ENCODE measurements at regions not wholly inside any gene's neighbourhood (a gene's known extent, or its start where the extent isn't known, plus 50 kb on each side); places are given as distances from the start of the nearest gene placed in this dataset.

GRCh38 chr2:147094077-147094476, 750.8 kb upstream of the ACVR2A start:
- Histone ChIP-seq H3K79me2 (ENCODE audit: control insufficient read depth, insufficient read depth, low read length, unreplicated experiment) (no peaks in the 10 kb centered on the region), H3K27me3 (ENCODE audit: insufficient read depth, low read length) (no peaks in the 10 kb centered on the region; the same call in 1 of the 2 replicates), H3K36me3 (ENCODE audit: insufficient read depth, low read length) (no peaks in the 10 kb centered on the region), H3K27ac (ENCODE audit: low read depth, low read length) (no peak overlapping the region), H3K4me3 (ENCODE audit: low read depth, low read length) (no peak overlapping the region), H3K4me1 (ENCODE audit: control insufficient read depth, insufficient read depth, low read length, unreplicated experiment) (no peaks in the 10 kb centered on the region), H2AFZ (ENCODE audit: low read length, unreplicated experiment) (no peak overlapping the region)

GRCh38 chr2:147092266-147092665, 752.6 kb upstream of the ACVR2A start:
- H3K79me2 ChIP-seq (ENCODE audit: control insufficient read depth, insufficient read depth, low read length, unreplicated experiment), result no peaks in the 10 kb centered on the region
- H3K4me3 ChIP-seq (ENCODE audit: low read depth, low read length), result no peak overlapping the region
- no peaks in the 10 kb centered on the region for H3K36me3 ChIP-seq (ENCODE audit: insufficient read depth, low read length)
- H2AFZ ChIP-seq (ENCODE audit: low read length, unreplicated experiment), result no peak overlapping the region
- no peaks in the 10 kb centered on the region; the same call in 1 of the 2 replicates for H3K27me3 ChIP-seq (ENCODE audit: insufficient read depth, low read length)
- H3K4me1 ChIP-seq (ENCODE audit: control insufficient read depth, insufficient read depth, low read length, unreplicated experiment), result no peaks in the 10 kb centered on the region
- no peak overlapping the region for H3K27ac ChIP-seq (ENCODE audit: low read depth, low read length)

GRCh38 chr2:147091448-147091847, 753.4 kb upstream of the ACVR2A start:
- Histone ChIP-seq H2AFZ (ENCODE audit: low read length, unreplicated experiment) (no peak overlapping the region), H3K79me2 (ENCODE audit: control insufficient read depth, insufficient read depth, low read length, unreplicated experiment) (no peaks in the 10 kb centered on the region), H3K27me3 (ENCODE audit: insufficient read depth, low read length) (no peaks in the 10 kb centered on the region; the same call in 1 of the 2 replicates), H3K27ac (ENCODE audit: low read depth, low read length) (no peak overlapping the region), H3K36me3 (ENCODE audit: insufficient read depth, low read length) (no peaks in the 10 kb centered on the region), H3K4me3 (ENCODE audit: low read depth, low read length) (no peak overlapping the region), H3K4me1 (ENCODE audit: control insufficient read depth, insufficient read depth, low read length, unreplicated experiment) (no peaks in the 10 kb centered on the region)

GRCh38 chr2:147088871-147089270, 756.0 kb upstream of the ACVR2A start:
- no peaks in the 10 kb centered on the region for H3K27me3 ChIP-seq (ENCODE audit: insufficient read depth, low read length)
- H3K4me1 ChIP-seq (ENCODE audit: control insufficient read depth, insufficient read depth, low read length, unreplicated experiment), result no peaks in the 10 kb centered on the region
- H3K27ac ChIP-seq (ENCODE audit: low read depth, low read length), result no peak overlapping the region
- no peaks in the 10 kb centered on the region for H3K36me3 ChIP-seq (ENCODE audit: insufficient read depth, low read length)
- no peak overlapping the region for H3K4me3 ChIP-seq (ENCODE audit: low read depth, low read length)
- H2AFZ ChIP-seq (ENCODE audit: low read length, unreplicated experiment), result no peak overlapping the region
- H3K79me2 ChIP-seq (ENCODE audit: control insufficient read depth, insufficient read depth, low read length, unreplicated experiment), result no peaks in the 10 kb centered on the region

- Histone ChIP-seq H3K4me1 (ENCODE audit: control insufficient read depth, insufficient read depth, low read length, unreplicated experiment) (no peaks in the 10 kb centered on the region), H3K27me3 (ENCODE audit: insufficient read depth, low read length) (no peaks in the 10 kb centered on the region), H2AFZ (ENCODE audit: low read length, unreplicated experiment) (no peak overlapping the region)
Observed at GRCh38 chr2:147086715-147087114, 758.1 kb upstream of the ACVR2A start.

GRCh38 chr2:147083664-147084063, 761.2 kb upstream of the ACVR2A start:
- Histone ChIP-seq H3K4me1 (ENCODE audit: control insufficient read depth, insufficient read depth, low read length, unreplicated experiment) (no peaks in the 10 kb centered on the region), H3K4me3 (ENCODE audit: low read depth, low read length) (no peak overlapping the region), H2AFZ (ENCODE audit: low read length, unreplicated experiment) (no peak overlapping the region), H3K36me3 (ENCODE audit: insufficient read depth, low read length) (no peaks in the 10 kb centered on the region), H3K27ac (ENCODE audit: low read depth, low read length) (no peak overlapping the region), H3K27me3 (ENCODE audit: insufficient read depth, low read length) (no peaks in the 10 kb centered on the region), H3K79me2 (ENCODE audit: control insufficient read depth, insufficient read depth, low read length, unreplicated experiment) (no peaks in the 10 kb centered on the region)

More at GRCh38 chr2:147086715-147087114, 758.1 kb upstream of the ACVR2A start:
- Histone ChIP-seq H3K4me3 (ENCODE audit: low read depth, low read length) (no peak overlapping the region), H3K27ac (ENCODE audit: low read depth, low read length) (no peak overlapping the region), H3K36me3 (ENCODE audit: insufficient read depth, low read length) (no peaks in the 10 kb centered on the region), H3K79me2 (ENCODE audit: control insufficient read depth, insufficient read depth, low read length, unreplicated experiment) (no peaks in the 10 kb centered on the region)

- no peaks in the 10 kb centered on the region for H3K79me2 ChIP-seq (ENCODE audit: control insufficient read depth, insufficient read depth, low read length, unreplicated experiment)
- H3K4me3 ChIP-seq (ENCODE audit: low read depth, low read length), result no peak overlapping the region
- no peaks in the 10 kb centered on the region for H3K36me3 ChIP-seq (ENCODE audit: insufficient read depth, low read length)
- H2AFZ ChIP-seq (ENCODE audit: low read length, unreplicated experiment), result no peak overlapping the region
- no peaks in the 10 kb centered on the region for H3K4me1 ChIP-seq (ENCODE audit: control insufficient read depth, insufficient read depth, low read length, unreplicated experiment)
- no peak overlapping the region for H3K27ac ChIP-seq (ENCODE audit: low read depth, low read length)
- H3K27me3 ChIP-seq (ENCODE audit: insufficient read depth, low read length), result no peaks in the 10 kb centered on the region
Observed at GRCh38 chr2:147082850-147083522, 761.8 kb upstream of the ACVR2A start.

- H3K27ac ChIP-seq (ENCODE audit: low read depth, low read length), result no peak overlapping the region
- H3K4me3 ChIP-seq (ENCODE audit: low read depth, low read length), result no peak overlapping the region
- H2AFZ ChIP-seq (ENCODE audit: low read length, unreplicated experiment), result no peak overlapping the region
- no peaks in the 10 kb centered on the region for H3K36me3 ChIP-seq (ENCODE audit: insufficient read depth, low read length)
- no peaks in the 10 kb centered on the region for H3K79me2 ChIP-seq (ENCODE audit: control insufficient read depth, insufficient read depth, low read length, unreplicated experiment)
- H3K4me1 ChIP-seq (ENCODE audit: control insufficient read depth, insufficient read depth, low read length, unreplicated experiment), result no peaks in the 10 kb centered on the region
- no peaks in the 10 kb centered on the region for H3K27me3 ChIP-seq (ENCODE audit: insufficient read depth, low read length)
Observed at GRCh38 chr2:147081831-147082230, 763.0 kb upstream of the ACVR2A start.

- Histone ChIP-seq H3K4me1 (ENCODE audit: control insufficient read depth, insufficient read depth, low read length, unreplicated experiment) (no peaks in the 10 kb centered on the region), H3K79me2 (ENCODE audit: control insufficient read depth, insufficient read depth, low read length, unreplicated experiment) (no peaks in the 10 kb centered on the region), H2AFZ (ENCODE audit: low read length, unreplicated experiment) (no peak overlapping the region), H3K36me3 (ENCODE audit: insufficient read depth, low read length) (no peaks in the 10 kb centered on the region), H3K27me3 (ENCODE audit: insufficient read depth, low read length) (no peaks in the 10 kb centered on the region), H3K4me3 (ENCODE audit: low read depth, low read length) (no peak overlapping the region), H3K27ac (ENCODE audit: low read depth, low read length) (no peak overlapping the region)
Observed at GRCh38 chr2:147076634-147077033, 768.2 kb upstream of the ACVR2A start.

- H3K27ac ChIP-seq (ENCODE audit: low read depth, low read length), result no peak overlapping the region
- H3K36me3 ChIP-seq (ENCODE audit: insufficient read depth, low read length), result no peaks in the 10 kb centered on the region
- H3K4me3 ChIP-seq (ENCODE audit: low read depth, low read length), result no peak overlapping the region
- no peaks in the 10 kb centered on the region for H3K27me3 ChIP-seq (ENCODE audit: insufficient read depth, low read length)
- H3K4me1 ChIP-seq (ENCODE audit: control insufficient read depth, insufficient read depth, low read length, unreplicated experiment), result no peaks in the 10 kb centered on the region
- H3K79me2 ChIP-seq (ENCODE audit: control insufficient read depth, insufficient read depth, low read length, unreplicated experiment), result no peaks in the 10 kb centered on the region
- no peak overlapping the region for H2AFZ ChIP-seq (ENCODE audit: low read length, unreplicated experiment)
Observed at GRCh38 chr2:147068071-147068470, 776.8 kb upstream of the ACVR2A start.

- Histone ChIP-seq H3K27me3 (ENCODE audit: insufficient read depth, low read length) (no peaks in the 10 kb centered on the region), H3K79me2 (ENCODE audit: control insufficient read depth, insufficient read depth, low read length, unreplicated experiment) (no peaks in the 10 kb centered on the region), H3K4me1 (ENCODE audit: control insufficient read depth, insufficient read depth, low read length, unreplicated experiment) (no peaks in the 10 kb centered on the region), H2AFZ (ENCODE audit: low read length, unreplicated experiment) (no peak overlapping the region), H3K36me3 (ENCODE audit: insufficient read depth, low read length) (no peaks in the 10 kb centered on the region), H3K27ac (ENCODE audit: low read depth, low read length) (no peak overlapping the region), H3K4me3 (ENCODE audit: low read depth, low read length) (no peak overlapping the region)
Observed at GRCh38 chr2:147067136-147067535, 777.7 kb upstream of the ACVR2A start.
